HG02642 (cell line): ENCODE measurements at regions not wholly inside any gene's neighbourhood (a gene's known extent, or its start where the extent isn't known, plus 50 kb on each side); places are given as distances from the start of the nearest gene placed in this dataset.

ENCODE experiments used
- ATAC-seq: cut with Tn5 transposase; IDR thresholded peaks from one replicate; pipeline ENCODE4 v1.9.1; 2021; ENCODE audit warnings: mild to moderate bottlenecking; ENCODE audit not compliant: unreplicated experiment, poor library complexity

GRCh38 chr14:54335569-54336155 lies 61.1 kb upstream of the CDKN3 start:
- no peak for ATAC-seq

- no peak for ATAC-seq
Measured at GRCh38 chr14:54337314-54337713, 59.5 kb upstream of the CDKN3 start.

GRCh38 chr14:54338696-54339317 lies 58.0 kb upstream of the CDKN3 start:
- no peak for ATAC-seq

- no peak for ATAC-seq
Measured at GRCh38 chr14:54339771-54340170, 57.0 kb upstream of the CDKN3 start.

GRCh38 chr14:54342806-54343205 lies 54.0 kb upstream of the CDKN3 start:
- ATAC-seq: no peak

- ATAC-seq: no peak
Measured at GRCh38 chr14:54343272-54344121, 53.3 kb upstream of the CDKN3 start.

GRCh38 chr14:54344445-54344844 lies 52.4 kb upstream of the CDKN3 start:
- no peak for ATAC-seq

GRCh38 chr14:54346257-54346656 lies 50.5 kb upstream of the CDKN3 start:
- ATAC-seq: no peak
